ENCODE measurements at regions not wholly inside any gene's neighbourhood (a gene's known extent, or its start where the extent isn't known, plus 50 kb on each side); places are given as distances from the start of the nearest gene placed in this dataset.
A peak's percentile ranks its signal among the peaks of the same experiment; 100 is the strongest.

DNA sequence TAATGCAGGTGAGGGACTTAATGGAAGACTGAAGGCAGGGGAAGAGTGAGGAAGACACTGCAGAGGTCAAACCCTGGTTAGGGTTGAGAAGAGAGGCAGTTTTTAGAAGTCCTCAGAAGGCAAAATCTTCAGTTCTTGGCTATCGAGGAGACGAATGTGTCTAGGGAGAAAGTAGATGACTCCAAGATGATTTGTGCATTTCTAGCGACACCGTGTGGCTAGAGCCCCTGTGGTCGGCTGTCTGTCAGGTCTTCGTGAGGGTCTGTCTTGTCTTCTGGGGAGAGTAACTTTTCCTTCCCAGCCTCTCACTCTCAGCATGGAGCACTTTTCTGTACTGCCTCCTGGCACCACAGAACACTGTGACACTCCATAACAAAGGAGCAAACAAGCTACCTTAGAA lies 458.1 kb downstream of the STIM2 start:
- no peak overlapping the region for H3K4me3 ChIP-seq
- H2AFZ ChIP-seq = peak overlapping the region; percentile 4; the same call in 1 of the 2 replicates
- H3K4me2 ChIP-seq = no peak overlapping the region
- H3K9me3 Mint-ChIP-seq = no peaks in the 10 kb centered on the region
- ATAC-seq (peak; percentile 78), DNase-seq (ENCODE audit: low spot score) (peak; percentile 64)
- H3K79me2 ChIP-seq (replicated peaks; ENCODE audit: insufficient read depth) = no peaks in the 10 kb centered on the region
- H4K20me1 ChIP-seq (replicated peaks; ENCODE audit: insufficient read depth) = no peaks in the 10 kb centered on the region
- H3K27me3 ChIP-seq (ENCODE audit: insufficient read depth) = no peaks in the 10 kb centered on the region
- no peaks in the 10 kb centered on the region for H3K36me3 ChIP-seq (ENCODE audit: insufficient read depth)
- no peak overlapping the region for H3K27ac Mint-ChIP-seq
- TF ChIP-seq, protein P1, sequence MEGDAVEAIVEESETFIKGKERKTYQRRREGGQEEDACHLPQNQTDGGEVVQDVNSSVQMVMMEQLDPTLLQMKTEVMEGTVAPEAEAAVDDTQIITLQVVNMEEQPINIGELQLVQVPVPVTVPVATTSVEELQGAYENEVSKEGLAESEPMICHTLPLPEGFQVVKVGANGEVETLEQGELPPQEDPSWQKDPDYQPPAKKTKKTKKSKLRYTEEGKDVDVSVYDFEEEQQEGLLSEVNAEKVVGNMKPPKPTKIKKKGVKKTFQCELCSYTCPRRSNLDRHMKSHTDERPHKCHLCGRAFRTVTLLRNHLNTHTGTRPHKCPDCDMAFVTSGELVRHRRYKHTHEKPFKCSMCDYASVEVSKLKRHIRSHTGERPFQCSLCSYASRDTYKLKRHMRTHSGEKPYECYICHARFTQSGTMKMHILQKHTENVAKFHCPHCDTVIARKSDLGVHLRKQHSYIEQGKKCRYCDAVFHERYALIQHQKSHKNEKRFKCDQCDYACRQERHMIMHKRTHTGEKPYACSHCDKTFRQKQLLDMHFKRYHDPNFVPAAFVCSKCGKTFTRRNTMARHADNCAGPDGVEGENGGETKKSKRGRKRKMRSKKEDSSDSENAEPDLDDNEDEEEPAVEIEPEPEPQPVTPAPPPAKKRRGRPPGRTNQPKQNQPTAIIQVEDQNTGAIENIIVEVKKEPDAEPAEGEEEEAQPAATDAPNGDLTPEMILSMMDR (conservative IDR thresholded peaks at IDR 0.05; ENCODE audit: low read depth in 2 of 2) = peak; percentile 45 to 75
- TF ChIP-seq, protein P2, sequence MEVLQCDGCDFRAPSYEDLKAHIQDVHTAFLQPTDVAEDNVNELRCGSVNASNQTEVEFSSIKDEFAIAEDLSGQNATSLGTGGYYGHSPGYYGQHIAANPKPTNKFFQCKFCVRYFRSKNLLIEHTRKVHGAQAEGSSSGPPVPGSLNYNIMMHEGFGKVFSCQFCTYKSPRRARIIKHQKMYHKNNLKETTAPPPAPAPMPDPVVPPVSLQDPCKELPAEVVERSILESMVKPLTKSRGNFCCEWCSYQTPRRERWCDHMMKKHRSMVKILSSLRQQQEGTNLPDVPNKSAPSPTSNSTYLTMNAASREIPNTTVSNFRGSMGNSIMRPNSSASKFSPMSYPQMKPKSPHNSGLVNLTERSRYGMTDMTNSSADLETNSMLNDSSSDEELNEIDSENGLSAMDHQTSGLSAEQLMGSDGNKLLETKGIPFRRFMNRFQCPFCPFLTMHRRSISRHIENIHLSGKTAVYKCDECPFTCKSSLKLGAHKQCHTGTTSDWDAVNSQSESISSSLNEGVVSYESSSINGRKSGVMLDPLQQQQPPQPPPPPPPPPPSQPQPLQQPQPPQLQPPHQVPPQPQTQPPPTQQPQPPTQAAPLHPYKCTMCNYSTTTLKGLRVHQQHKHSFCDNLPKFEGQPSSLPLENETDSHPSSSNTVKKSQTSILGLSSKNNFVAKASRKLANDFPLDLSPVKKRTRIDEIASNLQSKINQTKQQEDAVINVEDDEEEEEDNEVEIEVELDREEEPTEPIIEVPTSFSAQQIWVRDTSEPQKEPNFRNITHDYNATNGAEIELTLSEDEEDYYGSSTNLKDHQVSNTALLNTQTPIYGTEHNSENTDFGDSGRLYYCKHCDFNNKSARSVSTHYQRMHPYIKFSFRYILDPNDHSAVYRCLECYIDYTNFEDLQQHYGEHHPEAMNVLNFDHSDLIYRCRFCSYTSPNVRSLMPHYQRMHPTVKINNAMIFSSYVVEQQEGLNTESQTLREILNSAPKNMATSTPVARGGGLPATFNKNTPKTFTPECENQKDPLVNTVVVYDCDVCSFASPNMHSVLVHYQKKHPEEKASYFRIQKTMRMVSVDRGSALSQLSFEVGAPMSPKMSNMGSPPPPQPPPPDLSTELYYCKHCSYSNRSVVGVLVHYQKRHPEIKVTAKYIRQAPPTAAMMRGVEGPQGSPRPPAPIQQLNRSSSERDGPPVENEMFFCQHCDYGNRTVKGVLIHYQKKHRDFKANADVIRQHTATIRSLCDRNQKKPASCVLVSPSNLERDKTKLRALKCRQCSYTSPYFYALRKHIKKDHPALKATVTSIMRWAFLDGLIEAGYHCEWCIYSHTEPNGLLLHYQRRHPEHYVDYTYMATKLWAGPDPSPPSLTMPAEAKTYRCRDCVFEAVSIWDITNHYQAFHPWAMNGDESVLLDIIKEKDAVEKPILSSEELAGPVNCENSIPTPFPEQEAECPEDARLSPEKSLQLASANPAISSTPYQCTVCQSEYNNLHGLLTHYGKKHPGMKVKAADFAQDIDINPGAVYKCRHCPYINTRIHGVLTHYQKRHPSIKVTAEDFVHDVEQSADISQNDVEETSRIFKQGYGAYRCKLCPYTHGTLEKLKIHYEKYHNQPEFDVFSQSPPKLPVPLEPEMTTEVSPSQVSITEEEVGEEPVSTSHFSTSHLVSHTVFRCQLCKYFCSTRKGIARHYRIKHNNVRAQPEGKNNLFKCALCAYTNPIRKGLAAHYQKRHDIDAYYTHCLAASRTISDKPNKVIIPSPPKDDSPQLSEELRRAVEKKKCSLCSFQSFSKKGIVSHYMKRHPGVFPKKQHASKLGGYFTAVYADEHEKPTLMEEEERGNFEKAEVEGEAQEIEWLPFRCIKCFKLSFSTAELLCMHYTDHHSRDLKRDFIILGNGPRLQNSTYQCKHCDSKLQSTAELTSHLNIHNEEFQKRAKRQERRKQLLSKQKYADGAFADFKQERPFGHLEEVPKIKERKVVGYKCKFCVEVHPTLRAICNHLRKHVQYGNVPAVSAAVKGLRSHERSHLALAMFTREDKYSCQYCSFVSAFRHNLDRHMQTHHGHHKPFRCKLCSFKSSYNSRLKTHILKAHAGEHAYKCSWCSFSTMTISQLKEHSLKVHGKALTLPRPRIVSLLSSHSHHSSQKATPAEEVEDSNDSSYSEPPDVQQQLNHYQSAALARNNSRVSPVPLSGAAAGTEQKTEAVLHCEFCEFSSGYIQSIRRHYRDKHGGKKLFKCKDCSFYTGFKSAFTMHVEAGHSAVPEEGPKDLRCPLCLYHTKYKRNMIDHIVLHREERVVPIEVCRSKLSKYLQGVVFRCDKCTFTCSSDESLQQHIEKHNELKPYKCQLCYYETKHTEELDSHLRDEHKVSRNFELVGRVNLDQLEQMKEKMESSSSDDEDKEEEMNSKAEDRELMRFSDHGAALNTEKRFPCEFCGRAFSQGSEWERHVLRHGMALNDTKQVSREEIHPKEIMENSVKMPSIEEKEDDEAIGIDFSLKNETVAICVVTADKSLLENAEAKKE (CRISPR knock-in tag; IDR thresholded peaks at IDR 0.05) = no peak
- no peak overlapping the region for H3K27ac ChIP-seq (ENCODE audit: low read depth)
- no peaks in the 10 kb centered on the region for H3K36me3 Mint-ChIP-seq (ENCODE audit: low read depth)
- H3K9me2 ChIP-seq (ENCODE audit: insufficient read depth) = no peaks in the 10 kb centered on the region
- H3F3A ChIP-seq (replicated peaks; ENCODE audit: low read depth) = no peaks in the 10 kb centered on the region
- peaks cover 3% of the 10 kb centered on the region for H3K27me3 Mint-ChIP-seq (ENCODE audit: insufficient read depth, low read depth, poor library complexity)
- H3K4me1 Mint-ChIP-seq = peaks cover 4% of the 10 kb centered on the region; the same call in 2 of the 3 replicates
- H3K4me1 ChIP-seq (ENCODE audit: insufficient read depth) = peaks cover 8% of the 10 kb centered on the region; the same call in 1 of the 2 replicates
- H3K4me3 Mint-ChIP-seq = no peak overlapping the region

DNA sequence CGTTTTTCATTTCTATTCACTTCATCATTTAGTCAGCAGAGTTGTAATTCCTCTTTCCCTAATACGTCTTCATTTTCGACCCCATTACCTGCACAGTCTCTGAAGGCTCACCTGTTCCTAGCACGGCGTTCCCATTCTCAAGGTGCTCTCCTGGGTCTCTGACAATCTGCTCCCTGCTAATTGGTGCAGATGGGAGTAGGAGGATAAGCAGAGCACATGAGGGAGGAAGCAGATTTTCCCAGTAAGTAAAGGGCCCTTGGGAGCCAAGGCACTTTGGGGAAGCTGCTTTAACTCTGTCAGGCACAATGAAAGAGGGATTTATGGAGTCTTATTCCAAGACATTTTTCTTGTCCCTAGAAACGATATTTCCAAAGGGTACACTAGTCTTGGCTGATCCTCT lies 466.4 kb downstream of the STIM2 start:
- Mint-ChIP-seq H3K27me3 (ENCODE audit: insufficient read depth, low read depth, poor library complexity) (peaks cover 2% of the 10 kb centered on the region), H3K4me1 (peaks cover 13% of the 10 kb centered on the region), H3K27ac (peak overlapping the region; percentile 14; the same call in 1 of the 2 replicates), H3K36me3 (ENCODE audit: low read depth) (no peaks in the 10 kb centered on the region), H3K4me3 (no peak overlapping the region), H3K9me3 (no peaks in the 10 kb centered on the region)
- no peaks in the 10 kb centered on the region; the same call in 1 of the 2 replicates for H3K9me2 ChIP-seq (ENCODE audit: insufficient read depth)
- H3K36me3 ChIP-seq (ENCODE audit: insufficient read depth) = no peaks in the 10 kb centered on the region
- no peaks in the 10 kb centered on the region for H3K27me3 ChIP-seq (ENCODE audit: insufficient read depth)
- no peak overlapping the region for H3K27ac ChIP-seq (ENCODE audit: low read depth)
- H4K20me1 ChIP-seq (replicated peaks; ENCODE audit: insufficient read depth) = no peaks in the 10 kb centered on the region
- no peak overlapping the region for H3K4me2 ChIP-seq
- no peaks in the 10 kb centered on the region for H3F3A ChIP-seq (replicated peaks; ENCODE audit: low read depth)
- DNase-seq (ENCODE audit: low spot score) (no peak), ATAC-seq (no peak)
- H2AFZ ChIP-seq = no peak overlapping the region
- H3K4me1 ChIP-seq (ENCODE audit: insufficient read depth) = peaks cover 11% of the 10 kb centered on the region
- H3K79me2 ChIP-seq (replicated peaks; ENCODE audit: insufficient read depth) = no peaks in the 10 kb centered on the region
- no peak overlapping the region for H3K4me3 ChIP-seq
- TF ChIP-seq EZH2phosphoT487 (IDR thresholded peaks at IDR 0.05; ENCODE audit: unreplicated experiment) = no peak
- TF ChIP-seq, protein P2 (CRISPR knock-in tag; IDR thresholded peaks at IDR 0.05) = no peak
